Type B pancreatic cell (in vitro differentiated cells): ENCODE measurements at regions not wholly inside any gene's neighbourhood (a gene's known extent, or its start where the extent isn't known, plus 50 kb on each side); places are given as distances from the start of the nearest gene placed in this dataset.

Experiments used
- DNase-seq: peaks from one replicate; pipeline ENCODE4 v3.0.0; 2021; ENCODE audit warnings: mixed read lengths; ENCODE audit not compliant: unreplicated experiment; ENCODE audit errors: extremely low spot score
- H3K27ac Mint-ChIP-seq: 2 replicates; pipeline ENCODE4 v1.8.0; 2021; ENCODE audit warnings: mild to moderate bottlenecking, mixed read lengths
- H3K27me3 Mint-ChIP-seq: 2 replicates; pipeline ENCODE4 v1.8.0; 2021; ENCODE audit warnings: mixed read lengths
- H3K36me3 Mint-ChIP-seq: 2 replicates; pipeline ENCODE4 v1.8.0; 2021; ENCODE audit warnings: mixed read lengths
- H3K4me1 Mint-ChIP-seq: one replicate; pipeline ENCODE4 v1.8.0; 2021; ENCODE audit warnings: mixed read lengths; ENCODE audit not compliant: unreplicated experiment
- H3K4me3 Mint-ChIP-seq: 2 replicates; pipeline ENCODE4 v1.8.0; 2021; ENCODE audit warnings: mild to moderate bottlenecking, mixed read lengths
- H3K9me3 Mint-ChIP-seq: 2 replicates; pipeline ENCODE4 v1.8.0; 2021; ENCODE audit warnings: mixed read lengths
- CTCF ChIP-seq: fragments of 200-600 bp; sonication (generic); conservative IDR thresholded peaks from 2 replicates; pipeline ENCODE4 v1.5.0; 2021; ENCODE audit warnings: antibody characterized with exemption, mild to moderate bottlenecking

- H3K4me1 Mint-ChIP-seq: peaks cover 14% of the 10 kb centered on the region
- DNase-seq: no peak
- peaks cover 13% of the 10 kb centered on the region for H3K27me3 Mint-ChIP-seq
- no peak for TF ChIP-seq CTCF
- no peaks in the 10 kb centered on the region for H3K36me3 Mint-ChIP-seq
- peaks cover 4% of the 10 kb centered on the region for H3K9me3 Mint-ChIP-seq
- no peak overlapping the region for H3K27ac Mint-ChIP-seq
- H3K4me3 Mint-ChIP-seq: no peak overlapping the region
These were observed 121.3 kb upstream of the HDDC2 start for GRCh38 chr6:125423047-125423446.

GRCh38 chr6:125431971-125432370, 130.2 kb upstream of the HDDC2 start:
- peaks cover 8% of the 10 kb centered on the region for H3K4me1 Mint-ChIP-seq
- no peak overlapping the region for H3K4me3 Mint-ChIP-seq
- no peaks in the 10 kb centered on the region for H3K36me3 Mint-ChIP-seq
- H3K27me3 Mint-ChIP-seq: no peaks in the 10 kb centered on the region
- no peak for DNase-seq
- H3K27ac Mint-ChIP-seq: no peak overlapping the region
- TF ChIP-seq CTCF: no peak
- peaks cover 13% of the 10 kb centered on the region for H3K9me3 Mint-ChIP-seq

GRCh38 chr6:125432963-125433362, 131.2 kb upstream of the HDDC2 start:
- DNase-seq: no peak
- Mint-ChIP-seq H3K4me3 (no peak overlapping the region), H3K27ac (no peak overlapping the region), H3K27me3 (no peaks in the 10 kb centered on the region), H3K36me3 (no peaks in the 10 kb centered on the region), H3K9me3 (peaks cover 10% of the 10 kb centered on the region), H3K4me1 (peaks cover 8% of the 10 kb centered on the region)
- no peak for TF ChIP-seq CTCF

- H3K27ac Mint-ChIP-seq: no peak overlapping the region
- TF ChIP-seq CTCF: no peak
- peaks cover 8% of the 10 kb centered on the region for H3K4me1 Mint-ChIP-seq
- no peak overlapping the region for H3K4me3 Mint-ChIP-seq
- H3K9me3 Mint-ChIP-seq: peaks cover 5% of the 10 kb centered on the region
- H3K36me3 Mint-ChIP-seq: no peaks in the 10 kb centered on the region
- no peaks in the 10 kb centered on the region for H3K27me3 Mint-ChIP-seq
- no peak for DNase-seq
These were observed 133.0 kb upstream of the HDDC2 start for GRCh38 chr6:125434760-125435159.

GRCh38 chr6:125439512-125439911, 137.7 kb upstream of the HDDC2 start:
- H3K27me3 Mint-ChIP-seq: no peaks in the 10 kb centered on the region
- H3K4me1 Mint-ChIP-seq: peaks cover 5% of the 10 kb centered on the region
- DNase-seq: no peak
- no peak overlapping the region for H3K4me3 Mint-ChIP-seq
- TF ChIP-seq CTCF: no peak
- no peak overlapping the region for H3K27ac Mint-ChIP-seq
- H3K36me3 Mint-ChIP-seq: no peaks in the 10 kb centered on the region
- H3K9me3 Mint-ChIP-seq: no peaks in the 10 kb centered on the region
